DMS79 (cell line): ENCODE measurements at regions not wholly inside any gene's neighbourhood (a gene's known extent, or its start where the extent isn't known, plus 50 kb on each side); places are given as distances from the start of the nearest gene placed in this dataset.

Experiments
- DNase-seq: peaks from one replicate; lab custom pipeline; 2025; lab: John Stamatoyannopoulos, UW

DNA sequence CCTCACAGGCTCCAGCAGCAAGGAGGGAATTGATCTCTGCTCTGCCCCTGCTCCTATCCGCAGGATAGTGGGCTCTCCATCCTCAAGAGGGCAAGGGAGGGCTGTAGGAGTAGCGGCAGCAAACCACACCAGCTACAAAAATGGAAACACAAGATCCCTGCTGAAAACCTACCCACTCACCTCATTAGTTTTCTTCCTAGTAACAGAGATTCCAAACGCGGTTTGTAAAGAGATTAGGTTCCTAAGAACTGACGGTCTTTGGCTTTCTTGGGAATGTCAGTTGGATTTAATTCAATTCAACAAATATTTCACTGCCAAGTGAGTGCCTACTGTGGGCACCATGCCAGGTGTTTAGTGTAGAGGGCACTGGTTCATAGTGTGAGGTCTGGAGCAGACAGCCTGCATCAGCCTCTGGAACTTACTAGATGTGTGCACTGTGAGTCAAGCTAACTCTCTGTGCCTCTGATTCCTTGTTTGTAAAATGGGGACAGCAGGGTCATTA lies 84.7 kb downstream of the MRPL46 start:
- no peak for DNase-seq

DNA sequence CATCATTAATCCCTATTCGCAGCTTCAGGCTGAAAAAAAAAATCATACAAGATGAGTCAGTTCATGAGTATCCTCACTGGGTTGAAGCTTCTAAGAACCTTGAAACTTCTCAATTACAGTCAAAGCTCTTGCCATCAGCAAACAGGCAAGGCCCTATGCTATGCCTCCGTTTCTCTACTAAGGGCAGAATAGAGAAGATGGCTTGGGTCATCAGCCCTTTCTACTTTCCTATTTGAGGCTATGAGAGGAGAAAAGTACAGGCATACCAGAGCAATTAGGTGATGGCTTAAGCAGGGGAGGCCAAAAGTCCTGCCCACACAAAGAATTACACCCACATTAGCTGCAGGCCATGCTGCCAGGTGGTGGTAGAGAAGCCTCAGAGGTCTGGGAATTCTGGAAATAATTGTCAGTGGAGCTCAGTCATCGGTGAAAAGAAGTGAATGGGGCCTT lies 89.0 kb downstream of the MRPL46 start:
- DNase-seq, result no peak

DNA sequence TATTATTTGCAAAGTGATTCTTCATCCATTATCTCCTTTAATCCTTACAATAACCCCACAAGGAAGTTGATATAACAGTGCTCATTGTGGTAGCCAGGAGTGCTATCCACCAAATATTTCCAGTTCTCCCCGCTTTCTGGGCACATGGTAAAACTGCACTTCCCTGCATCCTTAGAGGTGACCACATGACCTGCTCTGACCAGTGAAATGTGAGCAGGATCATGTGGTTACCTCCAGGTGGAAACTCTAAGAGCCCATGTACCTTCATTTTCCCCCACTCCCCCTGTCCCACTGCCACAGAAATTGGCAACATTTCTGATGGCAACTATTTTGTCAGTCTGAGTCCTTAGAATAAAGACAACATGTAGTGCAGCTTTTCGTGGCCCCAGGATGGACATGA lies 89.7 kb downstream of the MRPL46 start:
- no peak for DNase-seq

DNA sequence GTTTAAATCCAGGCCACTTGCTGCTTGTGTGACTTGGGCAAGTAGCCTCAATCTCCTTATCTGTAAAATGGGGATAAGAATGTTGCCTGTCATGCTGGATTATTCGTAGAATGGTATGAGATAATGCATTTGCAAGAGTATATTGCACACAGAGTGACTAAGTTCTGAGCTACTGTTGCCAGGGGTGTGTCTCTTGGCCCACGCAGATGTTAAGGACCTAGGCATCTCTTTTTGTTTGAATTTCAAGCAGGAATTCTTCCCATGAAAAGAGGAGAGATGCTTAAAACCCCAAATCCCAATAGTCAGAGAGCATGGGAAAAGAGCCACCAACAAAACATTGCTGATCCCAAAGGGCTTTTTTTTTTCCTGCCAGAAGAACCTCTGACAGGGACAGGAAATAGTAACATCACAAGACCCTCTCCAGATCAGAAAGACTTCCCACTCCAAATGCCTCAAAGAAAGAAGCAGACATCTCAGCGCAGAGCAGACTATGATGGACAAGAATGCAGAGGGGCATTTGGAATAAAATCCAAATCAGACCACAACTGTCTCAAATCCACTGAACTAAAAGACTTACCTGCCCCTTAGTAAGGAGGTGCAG lies 90.5 kb downstream of the MRPL46 start:
- no peak for DNase-seq

DNA sequence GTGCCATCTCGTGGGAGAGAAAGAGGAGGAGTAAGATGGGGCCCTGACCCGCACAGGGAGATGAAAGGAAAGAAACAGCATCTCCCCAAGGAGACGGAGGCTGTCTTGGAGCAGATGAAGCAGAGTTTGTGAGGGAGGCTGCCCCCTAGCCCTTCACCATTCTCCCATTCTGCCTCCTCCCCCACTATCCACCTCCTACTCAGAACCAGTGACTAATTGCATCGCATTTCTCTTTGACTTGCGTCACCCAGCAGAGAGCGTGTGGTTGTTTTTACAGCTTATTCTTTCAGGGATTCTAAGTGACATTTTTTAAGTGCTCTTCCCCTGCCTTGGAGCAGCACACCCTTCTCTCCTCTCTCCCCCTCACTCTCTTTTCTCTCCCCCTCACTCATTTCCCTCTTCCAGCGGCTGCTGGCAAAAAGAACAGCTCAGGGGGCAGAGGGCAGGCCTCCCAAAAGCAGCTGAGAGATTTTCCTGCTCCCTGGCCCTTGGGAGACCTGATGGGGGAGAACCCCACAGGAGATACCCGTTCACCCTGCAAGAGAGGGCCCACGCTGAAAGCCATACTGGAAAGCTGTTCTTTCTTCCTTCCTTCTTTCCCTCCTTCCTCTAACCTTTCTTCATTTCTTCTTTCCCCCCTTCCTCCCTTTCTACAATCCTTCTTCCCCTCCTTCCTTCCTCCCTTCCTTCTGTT lies 91.8 kb downstream of the MRPL46 start:
- no peak for DNase-seq

DNA sequence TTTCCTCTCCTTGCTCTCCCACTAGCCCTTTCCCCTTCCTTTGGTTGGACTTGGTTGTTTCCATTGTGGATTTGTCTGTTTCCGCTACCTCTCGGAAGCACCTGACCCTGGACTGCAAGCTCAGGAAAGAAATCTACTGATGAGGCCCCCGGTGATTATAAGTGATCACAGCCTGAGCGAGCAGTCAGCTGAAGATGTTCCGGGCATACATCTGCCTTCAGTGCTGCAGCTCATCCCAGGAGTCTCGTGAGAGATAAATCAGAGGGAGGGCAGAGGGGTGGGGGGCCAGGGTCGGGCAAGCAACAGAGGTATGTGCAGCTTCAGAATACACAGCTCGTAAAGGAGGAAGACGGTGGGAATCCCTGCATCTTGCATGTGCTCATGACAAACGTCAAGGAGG lies 102.1 kb downstream of the MRPL46 start:
- DNase-seq, result no peak

DNA sequence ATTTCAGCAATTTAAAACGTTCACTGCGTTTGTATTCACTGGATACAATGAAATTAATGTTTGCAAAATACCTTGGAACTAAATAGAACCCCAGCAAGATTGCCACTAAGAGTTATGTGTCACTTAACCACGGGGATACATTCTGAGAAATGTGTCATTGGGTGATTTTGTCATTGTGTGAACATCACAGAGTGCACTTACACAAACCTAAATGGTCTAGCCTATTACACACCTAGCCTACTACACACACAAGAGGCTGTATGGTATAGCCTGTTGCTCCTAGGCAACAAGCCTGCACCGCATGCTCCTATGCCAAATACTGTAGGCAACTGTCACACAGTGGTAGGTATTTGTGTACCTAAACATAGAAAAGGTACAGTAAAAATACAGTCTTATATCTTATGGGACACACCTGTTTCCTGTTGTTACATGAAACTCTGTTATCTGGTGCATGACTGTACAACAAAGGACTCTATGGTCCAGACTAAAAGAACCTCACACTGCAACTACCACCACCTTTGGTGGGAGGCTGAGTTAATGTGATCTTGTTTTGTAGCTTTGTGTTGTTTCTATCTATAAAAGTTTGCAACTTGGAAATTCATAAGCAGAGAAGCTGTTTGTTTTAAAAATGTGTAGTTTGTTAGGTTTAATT lies 92.2 kb upstream of the NTRK3 start:
- DNase-seq, result no peak

DNA sequence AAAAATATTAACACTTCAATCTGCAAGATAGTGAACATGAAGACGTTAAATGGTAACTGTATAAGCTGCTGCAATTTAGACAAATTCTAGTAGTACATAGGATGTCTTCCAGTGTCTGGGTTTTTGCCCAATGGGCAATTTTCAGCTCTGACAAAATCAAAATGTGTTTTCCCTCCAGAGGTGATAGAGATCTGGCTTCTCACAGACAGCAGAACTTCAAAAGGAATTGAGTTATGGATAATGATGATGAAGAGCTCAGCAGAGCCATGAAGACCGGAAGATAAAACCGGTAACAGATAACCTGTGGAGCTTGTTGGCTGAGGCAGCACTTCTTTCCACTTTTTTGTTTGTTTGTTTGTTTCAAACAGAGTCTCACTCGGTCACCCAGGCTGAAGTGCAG lies 89.4 kb upstream of the NTRK3 start:
- DNase-seq, result no peak

DNA sequence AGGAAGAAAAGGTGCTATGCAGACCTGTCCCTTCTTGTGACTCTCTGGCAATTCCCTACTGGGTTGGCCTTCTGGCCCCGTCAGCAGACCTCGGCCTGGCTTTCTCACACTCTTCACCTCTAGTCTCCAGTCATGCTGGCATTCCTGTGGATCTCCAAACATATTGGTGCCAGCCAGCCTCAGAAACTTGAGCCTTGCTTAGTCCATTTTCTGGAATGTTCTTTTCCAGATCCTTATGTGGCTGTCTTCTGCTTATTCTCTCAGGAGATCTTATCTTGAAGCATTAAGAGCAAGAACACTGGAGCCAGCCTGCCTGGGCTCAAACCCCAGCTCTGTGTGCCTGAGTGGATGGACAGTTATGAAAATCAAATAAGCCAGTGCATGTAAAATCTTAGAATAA lies 88.2 kb upstream of the NTRK3 start:
- DNase-seq, result no peak

DNA sequence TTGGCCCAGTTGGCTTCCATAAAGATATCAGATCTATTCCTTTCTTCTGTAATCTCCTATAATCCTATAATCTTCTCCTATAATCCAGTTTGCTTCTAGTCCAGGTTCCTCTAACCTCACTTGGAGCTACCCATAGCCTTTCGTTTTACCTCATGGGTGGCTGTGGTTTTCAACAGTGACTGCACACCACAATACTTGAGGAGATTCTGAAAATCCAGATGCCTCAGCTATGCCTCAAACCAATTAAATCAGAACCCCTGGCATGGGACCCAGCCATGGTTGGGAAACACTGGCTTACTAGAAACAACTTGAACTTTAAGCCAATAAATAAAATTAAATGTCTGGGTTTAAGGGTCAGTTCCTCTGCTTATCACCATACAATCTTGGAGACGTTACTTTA lies 86.1 kb upstream of the NTRK3 start:
- DNase-seq, result no peak

DNA sequence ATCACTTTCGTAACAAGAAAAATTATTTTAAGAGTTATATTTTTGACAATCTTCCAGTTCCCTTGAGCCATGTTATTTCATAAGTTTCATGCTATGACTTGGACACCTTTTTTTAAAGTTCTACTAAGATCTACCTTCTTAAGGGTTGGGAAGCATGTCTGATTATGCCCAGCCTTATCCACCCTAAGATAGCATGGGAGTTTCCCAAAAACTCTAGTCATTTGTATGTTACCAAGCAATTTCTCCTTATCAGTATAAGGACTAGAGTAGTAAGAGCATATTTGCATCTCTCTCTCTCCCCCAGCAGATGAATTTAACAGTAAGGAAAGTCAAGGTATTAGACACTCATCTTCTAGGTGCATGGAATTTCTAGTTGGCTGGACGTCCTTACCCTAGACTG lies 85.1 kb upstream of the NTRK3 start:
- no peak for DNase-seq

DNA sequence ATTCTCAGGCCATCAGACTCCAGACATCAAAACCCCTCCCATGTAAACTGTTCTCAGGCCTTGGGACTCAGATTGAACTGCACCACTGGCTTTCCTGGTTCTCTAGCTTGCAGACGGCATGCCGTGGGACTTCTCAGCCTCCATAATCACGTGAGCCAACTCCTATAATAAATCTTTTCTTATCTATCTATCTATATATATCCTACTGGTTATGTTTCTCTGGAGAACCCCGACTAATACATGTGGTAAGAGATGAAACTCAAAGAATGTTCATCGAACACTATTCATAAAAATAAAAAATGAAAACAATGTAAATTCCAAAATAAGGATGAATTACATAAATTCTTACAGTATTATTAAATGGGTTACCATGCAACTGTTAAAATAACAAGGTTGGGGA lies 84.5 kb upstream of the NTRK3 start:
- DNase-seq, result no peak

DNA sequence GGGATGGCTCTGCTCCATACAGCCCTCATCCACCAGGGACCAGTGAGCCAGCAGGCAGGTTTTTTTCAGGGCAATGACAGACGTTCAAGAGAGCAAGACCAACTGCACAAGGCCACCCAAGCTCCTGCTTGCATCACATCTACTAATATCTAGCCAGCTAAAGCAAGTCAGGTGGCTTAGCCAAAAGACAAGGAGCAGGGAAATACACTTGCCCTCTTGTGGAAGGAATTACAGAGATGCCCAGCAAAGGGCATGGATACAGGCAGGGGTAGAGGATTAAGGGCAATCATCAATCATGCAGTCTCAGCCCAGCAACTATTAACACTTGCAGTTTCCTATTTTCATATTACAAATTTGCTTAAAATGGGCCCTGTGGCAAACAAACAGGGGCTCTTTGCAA lies 81.5 kb upstream of the NTRK3 start:
- no peak for DNase-seq

DNA sequence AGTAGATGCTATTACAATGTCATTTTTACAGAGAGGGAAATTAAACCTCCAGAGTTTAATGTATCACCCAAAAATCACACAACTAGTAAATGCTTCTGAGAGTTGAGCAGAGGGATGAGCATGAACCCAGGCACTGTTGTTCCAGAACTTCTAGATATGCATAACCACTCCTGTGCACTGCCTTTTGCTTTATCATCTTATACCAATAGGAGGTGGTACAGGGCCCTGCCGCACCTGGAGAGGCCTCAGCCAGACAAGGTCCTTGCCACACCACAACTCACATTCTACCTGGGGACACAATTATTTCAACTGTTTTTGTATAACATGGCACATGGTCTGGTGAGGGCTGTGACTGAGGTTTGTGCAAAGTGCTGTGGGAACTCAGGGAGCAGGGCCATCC lies 78.5 kb upstream of the NTRK3 start:
- DNase-seq, result no peak

DNA sequence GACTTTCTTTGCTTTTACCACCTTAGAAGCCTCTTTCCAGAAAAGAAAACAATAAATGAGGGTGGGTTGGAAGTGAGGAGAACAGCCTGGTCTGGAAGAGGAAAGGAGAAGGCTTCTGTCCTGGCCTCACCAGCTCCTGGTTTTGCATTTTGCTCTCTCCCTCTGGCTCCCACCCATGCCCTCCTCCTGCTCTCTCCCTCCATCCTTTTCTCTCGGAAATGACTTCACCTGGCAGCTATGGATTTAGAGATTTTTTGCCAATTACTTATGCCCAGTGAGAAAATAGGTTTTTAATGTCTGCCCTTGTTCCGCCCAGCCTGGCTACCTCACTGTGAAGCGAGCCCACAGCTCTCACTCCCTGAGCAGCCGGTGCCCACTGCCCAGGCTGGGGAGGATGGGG lies 77.9 kb upstream of the NTRK3 start:
- DNase-seq, result no peak

DNA sequence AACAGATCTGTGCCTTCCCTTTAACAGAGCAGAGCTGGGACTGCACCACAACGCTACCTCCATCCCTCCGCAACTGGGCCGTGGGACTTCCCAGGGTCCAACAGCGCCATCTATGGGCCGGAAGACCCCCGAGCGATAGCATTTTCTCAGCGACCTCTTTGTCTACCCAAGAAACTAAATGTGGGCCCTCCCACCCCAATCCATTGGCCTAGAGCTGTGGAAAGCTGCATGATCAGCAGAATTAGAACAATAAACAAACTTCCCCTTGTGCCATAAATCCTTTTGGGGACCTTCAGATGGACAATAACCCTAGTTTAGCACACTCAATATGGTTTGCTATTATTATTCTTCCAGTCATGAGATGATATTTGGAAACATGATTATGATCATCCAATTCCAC lies 74.8 kb upstream of the NTRK3 start:
- no peak for DNase-seq

DNA sequence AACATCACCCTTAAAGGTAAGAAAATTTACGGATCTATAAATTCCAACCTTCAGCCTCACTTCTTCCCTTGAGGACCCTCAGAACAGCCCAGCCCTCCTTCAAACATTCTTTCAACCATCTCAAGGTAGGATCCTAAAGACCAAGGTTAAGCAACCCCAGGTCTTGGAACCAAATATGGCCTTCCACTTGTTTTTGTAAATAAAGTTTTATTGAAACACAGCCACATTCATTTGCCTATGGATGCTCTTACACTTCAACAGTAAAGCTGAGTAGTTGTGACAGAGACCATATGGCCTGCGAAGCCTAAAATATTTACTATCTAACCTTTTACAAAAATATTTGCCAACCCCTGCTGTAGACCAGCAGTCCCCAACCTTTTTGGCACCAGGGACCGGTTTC lies 70.4 kb upstream of the NTRK3 start:
- no peak for DNase-seq

DNA sequence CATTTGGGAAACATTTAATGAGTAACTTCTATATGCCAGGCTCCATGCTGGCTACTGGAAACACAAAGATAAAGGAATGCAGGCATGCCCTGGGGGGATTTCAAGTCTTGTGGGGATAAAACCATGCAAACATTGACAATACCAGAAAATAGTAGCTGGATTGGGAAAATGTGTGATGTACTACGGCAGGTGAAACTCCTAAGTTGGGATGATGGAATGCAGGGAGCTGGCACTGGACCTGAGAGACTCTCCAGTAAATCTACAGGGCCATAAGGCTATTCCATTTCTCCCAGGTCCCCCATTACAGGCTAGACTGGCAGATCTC lies 68.2 kb upstream of the NTRK3 start:
- no peak for DNase-seq

DNA sequence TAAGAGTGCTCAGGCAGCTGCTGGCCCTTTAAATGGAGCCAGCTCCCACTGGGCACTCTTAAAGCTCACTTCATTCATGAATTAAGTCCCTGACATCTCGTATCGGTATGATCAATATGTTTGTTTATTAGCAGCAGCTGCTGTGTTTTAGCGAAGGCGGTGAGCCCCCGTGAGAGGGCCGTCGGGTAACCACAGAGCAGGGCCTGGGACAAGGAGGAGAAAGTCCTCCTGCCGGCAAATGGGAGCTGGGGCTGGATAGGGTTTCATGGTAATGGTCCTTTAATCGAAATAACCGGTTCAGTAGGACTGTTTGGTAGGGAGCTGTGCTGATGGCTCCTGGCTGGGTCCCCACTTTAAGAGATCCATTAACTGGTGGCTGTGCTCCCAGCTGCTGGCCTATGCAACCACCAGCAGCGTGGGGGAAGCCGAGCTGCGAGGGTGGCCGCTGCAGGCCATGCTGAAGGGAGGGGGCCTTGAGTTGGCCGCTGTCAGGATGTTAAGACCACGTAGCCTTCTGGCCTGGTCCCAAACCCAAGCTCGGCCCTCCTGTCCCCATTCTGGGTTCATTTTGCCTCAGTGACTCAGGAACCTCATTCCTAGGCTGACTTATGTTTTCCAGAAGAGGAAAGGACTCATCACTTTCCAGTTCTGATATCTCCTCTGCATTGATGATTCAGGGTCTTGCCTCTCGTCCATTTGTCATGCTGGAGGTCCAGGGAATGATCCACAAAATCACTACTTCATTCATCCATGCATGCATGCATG lies 67.6 kb upstream of the NTRK3 start:
- DNase-seq, result peak; percentile 64

DNA sequence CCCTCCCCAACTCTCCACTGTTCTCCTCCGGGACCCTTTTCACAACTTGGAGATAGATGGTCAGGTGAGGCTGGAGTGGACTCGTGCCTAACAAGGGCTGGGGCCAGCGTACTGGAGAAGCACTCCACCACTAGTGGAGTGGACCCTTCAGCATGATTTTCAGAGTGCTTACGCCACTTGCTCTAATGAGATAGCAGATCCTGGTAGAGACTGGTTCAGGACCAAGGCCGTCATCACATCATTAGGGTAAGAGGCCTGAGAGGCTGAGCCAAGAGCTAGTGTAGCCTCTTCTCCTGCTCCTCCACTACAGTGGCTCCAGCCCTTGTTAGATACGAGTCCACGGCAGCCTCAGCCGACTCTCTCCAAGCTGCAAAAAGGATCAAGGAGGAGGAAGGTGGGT lies 66.9 kb upstream of the NTRK3 start:
- DNase-seq, result peak; percentile 82

DNA sequence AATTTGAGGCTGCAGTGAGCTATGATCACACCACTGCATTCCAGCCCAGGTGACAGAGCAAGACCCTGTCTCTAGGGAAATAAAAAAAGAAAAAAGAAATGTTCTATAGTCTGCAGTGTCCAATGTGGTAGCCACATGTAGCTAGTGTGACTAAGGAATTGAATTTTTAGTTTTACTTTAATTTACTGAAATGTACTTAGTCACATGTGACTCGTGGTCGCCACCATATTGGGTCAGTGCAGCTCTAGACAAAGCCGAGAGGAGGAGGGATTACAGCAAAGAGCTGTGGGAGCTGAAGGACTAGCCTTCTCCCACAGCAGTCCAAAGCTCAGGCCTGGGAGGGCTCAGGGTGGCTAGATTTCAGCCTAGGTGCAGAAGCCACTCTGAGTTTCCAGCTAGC lies 65.9 kb upstream of the NTRK3 start:
- no peak for DNase-seq

DNA sequence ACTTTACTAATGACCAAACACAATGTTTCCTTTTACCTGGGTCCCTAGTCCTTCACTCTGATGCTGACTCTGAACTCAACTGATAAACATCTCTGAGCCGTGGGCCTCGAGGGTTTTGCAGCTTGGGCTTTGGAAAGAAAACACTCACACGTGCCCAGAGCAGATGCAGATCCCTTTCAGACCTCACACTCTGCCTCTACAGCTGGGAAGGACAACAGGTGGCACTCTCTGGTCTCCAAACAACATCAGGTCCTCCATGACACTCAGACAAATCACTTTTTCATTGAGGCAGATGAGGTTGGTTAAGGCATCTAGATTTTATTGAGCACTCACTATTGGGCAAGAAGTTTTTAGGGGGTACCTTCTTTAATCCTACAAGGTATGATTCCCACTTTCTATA lies 64.7 kb upstream of the NTRK3 start:
- DNase-seq, result no peak

DNA sequence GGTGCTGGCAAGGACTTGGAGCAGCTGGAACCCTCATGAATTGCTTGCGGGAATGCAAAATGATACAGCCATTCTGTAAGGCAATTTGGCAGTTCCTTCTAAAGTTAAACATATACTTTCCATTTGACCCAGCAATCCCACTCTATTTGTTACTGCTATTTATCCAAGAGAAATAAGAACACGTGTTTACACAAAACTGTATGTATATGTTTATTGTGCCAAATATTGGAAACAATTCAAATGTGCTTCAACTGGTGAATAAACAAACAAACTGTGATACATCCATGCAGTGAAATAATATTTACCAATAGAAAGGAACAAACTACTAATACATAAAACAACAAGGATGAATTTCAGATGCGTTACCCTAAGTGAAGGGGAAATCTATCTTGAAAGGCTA lies 60.0 kb upstream of the NTRK3 start:
- no peak for DNase-seq
